ENCODE measurements at regions not wholly inside any gene's neighbourhood (a gene's known extent, or its start where the extent isn't known, plus 50 kb on each side); places are given as distances from the start of the nearest gene placed in this dataset.

DNA sequence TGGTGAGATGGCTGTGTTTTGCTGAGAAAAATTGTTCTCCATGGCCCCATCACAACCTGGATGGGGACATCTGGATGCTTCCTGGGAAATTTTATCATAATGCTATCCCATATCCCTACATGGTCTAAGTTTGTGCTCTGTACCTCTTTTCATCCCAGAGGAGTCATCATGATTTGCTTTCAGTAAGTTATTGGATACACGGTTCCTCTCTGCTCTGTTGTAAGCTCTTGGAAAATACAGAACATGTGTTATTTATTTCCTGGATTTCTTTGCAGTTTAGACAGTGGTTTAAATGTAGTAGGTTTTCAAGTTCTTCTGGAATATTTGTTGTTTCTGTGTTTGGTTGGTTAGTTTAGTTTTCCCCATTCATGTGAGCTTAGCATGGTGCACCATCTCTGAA, 129.2 kb upstream of the ECI2 start:
- TF ChIP-seq, protein P1, sequence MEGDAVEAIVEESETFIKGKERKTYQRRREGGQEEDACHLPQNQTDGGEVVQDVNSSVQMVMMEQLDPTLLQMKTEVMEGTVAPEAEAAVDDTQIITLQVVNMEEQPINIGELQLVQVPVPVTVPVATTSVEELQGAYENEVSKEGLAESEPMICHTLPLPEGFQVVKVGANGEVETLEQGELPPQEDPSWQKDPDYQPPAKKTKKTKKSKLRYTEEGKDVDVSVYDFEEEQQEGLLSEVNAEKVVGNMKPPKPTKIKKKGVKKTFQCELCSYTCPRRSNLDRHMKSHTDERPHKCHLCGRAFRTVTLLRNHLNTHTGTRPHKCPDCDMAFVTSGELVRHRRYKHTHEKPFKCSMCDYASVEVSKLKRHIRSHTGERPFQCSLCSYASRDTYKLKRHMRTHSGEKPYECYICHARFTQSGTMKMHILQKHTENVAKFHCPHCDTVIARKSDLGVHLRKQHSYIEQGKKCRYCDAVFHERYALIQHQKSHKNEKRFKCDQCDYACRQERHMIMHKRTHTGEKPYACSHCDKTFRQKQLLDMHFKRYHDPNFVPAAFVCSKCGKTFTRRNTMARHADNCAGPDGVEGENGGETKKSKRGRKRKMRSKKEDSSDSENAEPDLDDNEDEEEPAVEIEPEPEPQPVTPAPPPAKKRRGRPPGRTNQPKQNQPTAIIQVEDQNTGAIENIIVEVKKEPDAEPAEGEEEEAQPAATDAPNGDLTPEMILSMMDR (IDR thresholded peaks at IDR 0.05): no peak
- TF ChIP-seq POLR2AphosphoS5 (IDR thresholded peaks at IDR 0.05): no peak
- no peak for TF ChIP-seq POLR2A (IDR thresholded peaks at IDR 0.05)
- no peak for TF ChIP-seq EP300 (IDR thresholded peaks at IDR 0.05)

All from stomach (tissue), 4 donors.